ENCODE measurements at regions not wholly inside any gene's neighbourhood (a gene's known extent, or its start where the extent isn't known, plus 50 kb on each side); places are given as distances from the start of the nearest gene placed in this dataset.

- DNase-seq (ENCODE audit: low spot score): no peak
- in situ Hi-C loops (cut with MboI; ENCODE audit: low sequenced_read_pairs, unreplicated experiment): no loop called here
- no peak for TF ChIP-seq CTCF (IDR thresholded peaks at IDR 0.05; ENCODE audit: borderline replicate concordance, control extremely low read depth, extremely low read depth, insufficient read depth, missing control alignments)
Observed at GRCh38 chr2:45305599-45305998, 296.3 kb upstream of the SIX2 start.

GRCh38 chr2:45303417-45304202, 294.4 kb upstream of the SIX2 start:
- no peak for TF ChIP-seq CTCF (IDR thresholded peaks at IDR 0.05; ENCODE audit: borderline replicate concordance, control extremely low read depth, extremely low read depth, insufficient read depth, missing control alignments)
- in situ Hi-C loops (cut with MboI; ENCODE audit: low sequenced_read_pairs, unreplicated experiment): no loop called here
- DNase-seq (ENCODE audit: low spot score): no peak

GRCh38 chr2:45301307-45302277, 292.3 kb upstream of the SIX2 start:
- no peak for DNase-seq (ENCODE audit: low spot score)
- in situ Hi-C loops (cut with MboI; ENCODE audit: low sequenced_read_pairs, unreplicated experiment): no loop called here
- TF ChIP-seq CTCF (IDR thresholded peaks at IDR 0.05; ENCODE audit: borderline replicate concordance, control extremely low read depth, extremely low read depth, insufficient read depth, missing control alignments): no peak

- no peak for DNase-seq (ENCODE audit: low spot score)
- in situ Hi-C loops (cut with MboI; ENCODE audit: low sequenced_read_pairs, unreplicated experiment): no loop called here
Observed at GRCh38 chr2:45300026-45300750, 290.9 kb upstream of the SIX2 start.

GRCh38 chr2:45299361-45299760, 290.1 kb upstream of the SIX2 start:
- in situ Hi-C loops (cut with MboI; ENCODE audit: low sequenced_read_pairs, unreplicated experiment): no loop called here

More at GRCh38 chr2:45300026-45300750, 290.9 kb upstream of the SIX2 start:
- TF ChIP-seq CTCF (IDR thresholded peaks at IDR 0.05; ENCODE audit: borderline replicate concordance, control extremely low read depth, extremely low read depth, insufficient read depth, missing control alignments): no peak

More at GRCh38 chr2:45299361-45299760, 290.1 kb upstream of the SIX2 start:
- DNase-seq (ENCODE audit: low spot score): no peak
- TF ChIP-seq CTCF (IDR thresholded peaks at IDR 0.05; ENCODE audit: borderline replicate concordance, control extremely low read depth, extremely low read depth, insufficient read depth, missing control alignments): no peak
